ENCODE measurements at regions not wholly inside any gene's neighbourhood (a gene's known extent, or its start where the extent isn't known, plus 50 kb on each side); places are given as distances from the start of the nearest gene placed in this dataset.

DNA sequence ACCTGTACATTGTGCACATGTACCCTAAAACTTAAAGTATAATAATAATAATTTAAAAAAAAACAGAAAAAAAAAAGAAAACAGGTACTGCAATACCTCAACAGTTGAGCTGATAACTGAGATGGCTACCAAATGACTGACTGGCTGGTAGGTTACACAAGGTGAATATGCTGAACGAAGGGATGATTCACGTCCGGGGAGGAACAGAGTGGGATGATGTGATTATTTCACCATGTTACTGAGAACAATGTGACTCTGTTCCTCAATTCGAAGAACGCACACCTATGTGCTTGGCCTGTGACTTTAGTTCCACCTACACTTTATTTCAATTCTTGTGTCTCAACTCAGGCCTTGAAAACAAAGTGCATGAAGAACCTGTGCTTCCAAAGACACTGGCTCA, 111.7 kb downstream of the CXXC4 start:
- Histone ChIP-seq H3K27me3 (no peaks in the 10 kb centered on the region), H3K36me3 (no peaks in the 10 kb centered on the region), H3K4me3 (ENCODE audit: low read depth, low read length) (no peak overlapping the region), H3K9me3 (no peaks in the 10 kb centered on the region), H3K4me1 (no peaks in the 10 kb centered on the region)
- TF ChIP-seq, protein P1, sequence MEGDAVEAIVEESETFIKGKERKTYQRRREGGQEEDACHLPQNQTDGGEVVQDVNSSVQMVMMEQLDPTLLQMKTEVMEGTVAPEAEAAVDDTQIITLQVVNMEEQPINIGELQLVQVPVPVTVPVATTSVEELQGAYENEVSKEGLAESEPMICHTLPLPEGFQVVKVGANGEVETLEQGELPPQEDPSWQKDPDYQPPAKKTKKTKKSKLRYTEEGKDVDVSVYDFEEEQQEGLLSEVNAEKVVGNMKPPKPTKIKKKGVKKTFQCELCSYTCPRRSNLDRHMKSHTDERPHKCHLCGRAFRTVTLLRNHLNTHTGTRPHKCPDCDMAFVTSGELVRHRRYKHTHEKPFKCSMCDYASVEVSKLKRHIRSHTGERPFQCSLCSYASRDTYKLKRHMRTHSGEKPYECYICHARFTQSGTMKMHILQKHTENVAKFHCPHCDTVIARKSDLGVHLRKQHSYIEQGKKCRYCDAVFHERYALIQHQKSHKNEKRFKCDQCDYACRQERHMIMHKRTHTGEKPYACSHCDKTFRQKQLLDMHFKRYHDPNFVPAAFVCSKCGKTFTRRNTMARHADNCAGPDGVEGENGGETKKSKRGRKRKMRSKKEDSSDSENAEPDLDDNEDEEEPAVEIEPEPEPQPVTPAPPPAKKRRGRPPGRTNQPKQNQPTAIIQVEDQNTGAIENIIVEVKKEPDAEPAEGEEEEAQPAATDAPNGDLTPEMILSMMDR (IDR thresholded peaks at IDR 0.05; ENCODE audit: low read depth, low read length): no peak
- no peak for DNase-seq

DNA sequence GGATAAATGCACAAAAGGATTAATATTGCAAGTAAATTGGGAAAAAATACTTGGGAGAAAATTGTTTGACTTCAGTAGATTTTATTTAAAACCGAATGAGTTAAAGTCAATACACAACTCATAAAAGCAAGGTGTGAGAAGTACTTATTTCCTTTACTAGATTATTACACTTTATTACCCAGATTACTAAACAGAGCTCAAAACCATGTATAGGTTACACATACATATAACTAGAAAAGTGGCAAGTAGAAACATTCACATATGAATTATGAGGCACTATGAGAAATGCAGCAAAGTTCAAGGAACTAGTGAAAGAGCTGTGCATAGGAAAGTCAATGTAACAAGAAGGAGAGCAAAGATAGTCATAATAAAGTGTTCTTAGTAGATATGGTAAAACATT, 113.0 kb downstream of the CXXC4 start:
- H3K36me3 ChIP-seq: no peaks in the 10 kb centered on the region
- H3K4me1 ChIP-seq: no peaks in the 10 kb centered on the region
- H3K27me3 ChIP-seq: no peaks in the 10 kb centered on the region
- TF ChIP-seq, protein P1 (IDR thresholded peaks at IDR 0.05; ENCODE audit: low read depth, low read length): no peak
- H3K9me3 ChIP-seq: no peaks in the 10 kb centered on the region
- no peak for DNase-seq
- no peak overlapping the region for H3K4me3 ChIP-seq (ENCODE audit: low read depth, low read length)

DNA sequence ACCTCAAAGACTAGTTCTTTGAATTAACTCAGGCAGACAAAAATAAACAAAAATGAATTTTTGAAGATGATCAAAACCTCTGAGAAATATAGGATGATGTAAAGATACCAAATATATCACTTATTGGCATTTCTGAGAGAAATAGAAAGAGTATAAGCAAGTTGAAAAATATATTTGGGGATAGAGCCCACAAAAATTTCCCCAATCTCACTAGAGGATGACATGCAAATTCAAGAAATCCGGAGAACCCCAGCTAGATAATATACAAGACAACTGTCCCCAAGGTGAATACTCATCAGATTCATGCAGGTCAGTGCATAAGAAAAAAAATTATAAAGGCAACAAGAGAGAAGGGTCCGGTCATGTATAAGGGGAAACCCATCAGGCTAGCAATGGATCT, 129.1 kb downstream of the CXXC4 start:
- TF ChIP-seq, protein P1 (IDR thresholded peaks at IDR 0.05; ENCODE audit: low read depth, low read length): no peak
- Histone ChIP-seq H3K27me3 (no peaks in the 10 kb centered on the region), H3K4me3 (ENCODE audit: low read depth, low read length) (no peak overlapping the region), H3K36me3 (no peaks in the 10 kb centered on the region), H3K4me1 (no peaks in the 10 kb centered on the region), H3K9me3 (no peaks in the 10 kb centered on the region; the same call in 1 of the 2 replicates)
- DNase-seq: no peak

DNA sequence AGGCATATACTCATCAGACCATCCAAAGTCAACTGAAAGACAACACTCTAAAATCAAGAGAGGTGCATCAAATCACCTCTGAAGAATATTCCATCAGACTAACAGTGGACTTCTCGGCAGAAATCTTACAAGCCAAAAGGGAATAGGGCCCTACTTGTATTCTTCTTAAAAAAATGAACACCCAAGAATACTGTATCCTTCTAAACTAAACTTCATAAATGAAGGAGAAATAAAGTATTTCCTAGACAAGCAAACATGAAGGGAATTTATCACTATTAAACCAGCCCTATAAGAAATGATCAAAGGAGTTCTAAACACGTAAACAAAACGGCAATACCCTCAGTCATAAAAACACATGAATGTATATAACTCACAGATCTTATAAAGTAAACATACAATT, 141.2 kb downstream of the CXXC4 start:
- Histone ChIP-seq H3K27me3 (no peaks in the 10 kb centered on the region), H3K36me3 (no peaks in the 10 kb centered on the region), H3K9me3 (no peaks in the 10 kb centered on the region), H3K4me1 (no peaks in the 10 kb centered on the region), H3K4me3 (ENCODE audit: low read depth, low read length) (no peak overlapping the region)
- DNase-seq: no peak
- TF ChIP-seq, protein P1 (IDR thresholded peaks at IDR 0.05; ENCODE audit: low read depth, low read length): no peak

DNA sequence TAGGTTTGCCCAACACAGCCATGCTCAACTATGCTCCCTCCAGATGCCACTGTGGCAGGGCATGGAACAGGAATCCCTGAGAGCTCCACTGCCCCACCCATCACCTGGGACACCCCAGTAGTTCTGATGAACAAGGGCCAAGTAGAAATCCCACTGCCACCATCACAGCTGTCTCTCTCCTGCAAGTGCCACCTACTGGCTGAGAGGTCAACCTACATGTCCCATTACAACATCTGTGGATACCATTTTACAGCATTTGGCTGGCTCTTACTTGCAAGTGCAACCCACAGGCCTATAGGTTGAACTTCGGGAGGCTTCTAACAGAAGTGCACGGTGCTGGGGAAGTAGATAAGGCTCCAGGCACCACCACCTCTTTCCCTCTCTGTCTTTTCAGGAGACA, 142.5 kb downstream of the CXXC4 start:
- no peaks in the 10 kb centered on the region for H3K9me3 ChIP-seq
- no peak overlapping the region for H3K4me3 ChIP-seq (ENCODE audit: low read depth, low read length)
- no peaks in the 10 kb centered on the region for H3K27me3 ChIP-seq
- H3K4me1 ChIP-seq: no peaks in the 10 kb centered on the region
- TF ChIP-seq, protein P1 (IDR thresholded peaks at IDR 0.05; ENCODE audit: low read depth, low read length): peak; percentile 58
- DNase-seq: no peak
- no peaks in the 10 kb centered on the region for H3K36me3 ChIP-seq

DNA sequence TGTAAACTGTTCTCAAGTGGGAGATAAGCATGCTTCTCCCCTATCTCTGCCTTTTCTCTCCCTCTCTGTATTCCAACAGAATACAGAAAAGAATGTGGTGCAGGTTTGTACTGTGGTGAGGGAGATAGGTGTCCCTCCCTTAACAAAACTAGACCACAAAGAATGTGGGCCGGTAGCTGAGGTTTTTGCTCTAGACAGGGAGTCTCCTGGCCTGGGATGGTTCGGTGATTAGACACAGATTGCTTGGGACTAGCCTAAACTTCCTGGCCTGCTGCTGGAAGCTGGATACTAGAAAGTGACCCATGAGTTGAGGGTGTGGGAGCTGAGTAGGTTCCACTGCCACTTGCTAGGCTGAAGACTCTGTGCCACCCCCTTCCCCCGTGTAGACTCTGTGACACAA, 143.0 kb downstream of the CXXC4 start:
- no peak overlapping the region for H3K4me3 ChIP-seq (ENCODE audit: low read depth, low read length)
- H3K27me3 ChIP-seq: no peaks in the 10 kb centered on the region
- no peaks in the 10 kb centered on the region for H3K4me1 ChIP-seq
- no peaks in the 10 kb centered on the region for H3K9me3 ChIP-seq
- no peak for DNase-seq
- H3K36me3 ChIP-seq: no peaks in the 10 kb centered on the region
- TF ChIP-seq, protein P1 (IDR thresholded peaks at IDR 0.05; ENCODE audit: low read depth, low read length): no peak
